AG09309 (cell line): ENCODE measurements at regions not wholly inside any gene's neighbourhood (a gene's known extent, or its start where the extent isn't known, plus 50 kb on each side); places are given as distances from the start of the nearest gene placed in this dataset.

Experiments used
- DNase-seq: peaks from one replicate; pipeline ENCODE4 v3.0.0-alpha.2; 2010; ENCODE audit warnings: low read depth
- H3K4me3 ChIP-seq: 2 replicates; pipeline ENCODE4 v1.5.1; 2011; ENCODE audit warnings: mild to moderate bottlenecking, low read depth, low read length, moderate library complexity; ENCODE audit not compliant: control insufficient read depth
- CTCF ChIP-seq: IDR thresholded peaks from 2 replicates; pipeline ENCODE4 v1.5.1; 2011; ENCODE audit warnings: mild to moderate bottlenecking, low read depth, low read length, inconsistent platforms; ENCODE audit not compliant: insufficient read depth, control insufficient read depth; ENCODE audit errors: missing control alignments

GRCh38 chrX:102837847-102838246 is 99.2 kb upstream of the RAB40AL start:
- no peak overlapping the region for H3K4me3 ChIP-seq
- TF ChIP-seq CTCF, result no peak
- no peak for DNase-seq

GRCh38 chrX:102840871-102841705 is 96.0 kb upstream of the RAB40AL start:
- TF ChIP-seq CTCF, result peak; percentile 18
- no peak overlapping the region for H3K4me3 ChIP-seq
- DNase-seq, result no peak

GRCh38 chrX:102841706-102842003 is 95.4 kb upstream of the RAB40AL start:
- no peak for TF ChIP-seq CTCF
- no peak overlapping the region for H3K4me3 ChIP-seq
- DNase-seq, result no peak

- no peak overlapping the region for H3K4me3 ChIP-seq
- DNase-seq, result no peak
- TF ChIP-seq CTCF, result no peak
These were observed 92.1 kb upstream of the RAB40AL start for GRCh38 chrX:102845020-102845419.

- TF ChIP-seq CTCF, result no peak
- no peak for DNase-seq
- no peak overlapping the region for H3K4me3 ChIP-seq
These were observed 90.4 kb upstream of the RAB40AL start for GRCh38 chrX:102846544-102847236.

GRCh38 chrX:102847362-102847761 is 89.7 kb upstream of the RAB40AL start:
- DNase-seq, result no peak
- H3K4me3 ChIP-seq, result no peak overlapping the region
- TF ChIP-seq CTCF, result no peak
